HUES64 (cell line): ENCODE measurements at regions not wholly inside any gene's neighbourhood (a gene's known extent, or its start where the extent isn't known, plus 50 kb on each side); places are given as distances from the start of the nearest gene placed in this dataset.

Source experiments
- H3K27ac ChIP-seq: 2 replicates; pipeline ENCODE4 v1.7.0; 2013; ENCODE audit warnings: low read depth, low read length, inconsistent platforms
- H3K27me3 ChIP-seq: 2 replicates; pipeline ENCODE4 v1.6.1; 2013; ENCODE audit warnings: mild to moderate bottlenecking, low read length; ENCODE audit not compliant: insufficient read depth
- H3K36me3 ChIP-seq: 2 replicates; pipeline ENCODE4 v1.6.1; 2013; ENCODE audit warnings: mild to moderate bottlenecking, low read length; ENCODE audit not compliant: insufficient read depth
- H3K4me1 ChIP-seq: 2 replicates; pipeline ENCODE4 v1.6.1; 2013; ENCODE audit warnings: mild to moderate bottlenecking, low read length, moderate library complexity; ENCODE audit not compliant: insufficient read depth
- H3K4me3 ChIP-seq: 2 replicates; pipeline ENCODE4 v1.5.1; 2013; ENCODE audit warnings: mild to moderate bottlenecking, low read length, moderate library complexity
- H3K9ac ChIP-seq: 2 replicates; pipeline ENCODE4 v1.6.1; 2013; ENCODE audit warnings: mild to moderate bottlenecking, low read depth, low read length
- H3K9me3 ChIP-seq: 2 replicates; pipeline ENCODE4 v1.6.1; 2013; ENCODE audit warnings: low read depth, low read length; ENCODE audit not compliant: insufficient read depth
- WGBS: fragments of 150-250, 120-280 bp; methylation state at CpG from one replicate; pipeline ENCODE4 v1.1.7; 2013; ENCODE audit warnings: missing lambda C conversion rate; 5-methylcytosine and 5-hydroxymethylcytosine counted together

GRCh38 chr5:99089822-99090549 lies 161.2 kb upstream of the CHD1 start:
- peaks cover 12% of the 10 kb centered on the region for H3K9me3 ChIP-seq
- no peaks in the 10 kb centered on the region for H3K4me1 ChIP-seq
- WGBS, result 100% methylated on average over 1 of the region's 2 CpGs
- no peaks in the 10 kb centered on the region; the same call in 1 of the 2 replicates for H3K36me3 ChIP-seq
- H3K9ac ChIP-seq, result no peak overlapping the region
- H3K4me3 ChIP-seq, result no peak overlapping the region
- H3K27me3 ChIP-seq, result no peaks in the 10 kb centered on the region
- H3K27ac ChIP-seq, result no peak overlapping the region

GRCh38 chr5:99088309-99088708 lies 159.5 kb upstream of the CHD1 start:
- 93% methylated on average over 3 of the region's 3 CpGs for WGBS
- Histone ChIP-seq H3K9me3 (peaks cover 12% of the 10 kb centered on the region), H3K9ac (no peak overlapping the region), H3K27ac (no peak overlapping the region), H3K4me3 (no peak overlapping the region), H3K4me1 (no peaks in the 10 kb centered on the region), H3K27me3 (no peaks in the 10 kb centered on the region), H3K36me3 (no peaks in the 10 kb centered on the region; the same call in 1 of the 2 replicates)

- Histone ChIP-seq H3K9me3 (no peaks in the 10 kb centered on the region), H3K4me1 (no peaks in the 10 kb centered on the region; the same call in 1 of the 2 replicates), H3K27ac (no peak overlapping the region), H3K36me3 (no peaks in the 10 kb centered on the region), H3K27me3 (no peaks in the 10 kb centered on the region), H3K4me3 (no peak overlapping the region), H3K9ac (no peak overlapping the region)
- WGBS, result 88% methylated on average over 3 of the region's 3 CpGs
Observed at GRCh38 chr5:99083197-99083596, 154.4 kb upstream of the CHD1 start.

DNA sequence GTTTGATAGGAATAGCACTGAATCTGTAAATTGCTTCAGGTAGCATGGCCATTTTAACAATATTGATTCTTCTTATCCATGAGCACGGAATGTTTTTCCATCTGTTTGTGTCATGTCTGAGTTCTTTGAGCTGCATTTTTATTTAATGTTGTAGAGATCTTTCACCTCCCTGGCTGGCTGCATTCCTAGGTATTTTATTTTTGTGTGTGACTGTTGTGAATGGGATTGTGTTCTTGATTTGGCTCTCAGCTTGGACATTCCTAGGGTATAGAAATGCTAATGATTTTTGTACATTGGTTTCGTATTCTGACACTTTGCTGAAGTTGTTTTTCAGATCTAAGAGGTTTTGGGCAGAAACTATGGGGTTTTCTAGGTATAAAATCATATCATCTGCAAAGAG lies 152.9 kb upstream of the CHD1 start:
- Histone ChIP-seq H3K4me3 (no peak overlapping the region), H3K36me3 (no peaks in the 10 kb centered on the region), H3K9me3 (no peaks in the 10 kb centered on the region), H3K9ac (no peak overlapping the region), H3K4me1 (no peaks in the 10 kb centered on the region; the same call in 1 of the 2 replicates), H3K27me3 (no peaks in the 10 kb centered on the region), H3K27ac (no peak overlapping the region)
- WGBS, result 80% methylated on average over 2 of the region's 2 CpGs

- no peaks in the 10 kb centered on the region; the same call in 1 of the 2 replicates for H3K4me1 ChIP-seq
- H3K9me3 ChIP-seq, result no peaks in the 10 kb centered on the region
- H3K9ac ChIP-seq, result no peak overlapping the region
- WGBS, result 100% methylated on average over 1 of the region's 4 CpGs
- no peaks in the 10 kb centered on the region for H3K36me3 ChIP-seq
- H3K27me3 ChIP-seq, result no peaks in the 10 kb centered on the region
- H3K27ac ChIP-seq, result no peak overlapping the region
- no peak overlapping the region for H3K4me3 ChIP-seq
Observed at GRCh38 chr5:99076723-99077640, 148.2 kb upstream of the CHD1 start.

- WGBS, result 100% methylated on average over 1 of the region's 1 CpG
- H3K9me3 ChIP-seq, result no peaks in the 10 kb centered on the region
- H3K9ac ChIP-seq, result no peak overlapping the region
- no peak overlapping the region for H3K4me3 ChIP-seq
- H3K27ac ChIP-seq, result no peak overlapping the region
- H3K4me1 ChIP-seq, result no peaks in the 10 kb centered on the region
- H3K36me3 ChIP-seq, result no peaks in the 10 kb centered on the region
- H3K27me3 ChIP-seq, result no peaks in the 10 kb centered on the region
Observed at GRCh38 chr5:99072846-99073245, 144.0 kb upstream of the CHD1 start.

GRCh38 chr5:99070822-99071221 lies 142.0 kb upstream of the CHD1 start:
- Histone ChIP-seq H3K9me3 (no peaks in the 10 kb centered on the region), H3K4me3 (no peak overlapping the region), H3K4me1 (no peaks in the 10 kb centered on the region), H3K27me3 (no peaks in the 10 kb centered on the region), H3K27ac (no peak overlapping the region), H3K36me3 (no peaks in the 10 kb centered on the region), H3K9ac (no peak overlapping the region)
- 80% methylated on average over 2 of the region's 2 CpGs for WGBS

- no peak overlapping the region for H3K4me3 ChIP-seq
- no peaks in the 10 kb centered on the region for H3K9me3 ChIP-seq
- H3K4me1 ChIP-seq, result no peaks in the 10 kb centered on the region
- no peak overlapping the region for H3K27ac ChIP-seq
- 96% methylated on average over 3 of the region's 4 CpGs for WGBS
- no peaks in the 10 kb centered on the region for H3K27me3 ChIP-seq
- H3K36me3 ChIP-seq, result no peaks in the 10 kb centered on the region
- no peak overlapping the region for H3K9ac ChIP-seq
Observed at GRCh38 chr5:99070362-99070761, 141.6 kb upstream of the CHD1 start.

DNA sequence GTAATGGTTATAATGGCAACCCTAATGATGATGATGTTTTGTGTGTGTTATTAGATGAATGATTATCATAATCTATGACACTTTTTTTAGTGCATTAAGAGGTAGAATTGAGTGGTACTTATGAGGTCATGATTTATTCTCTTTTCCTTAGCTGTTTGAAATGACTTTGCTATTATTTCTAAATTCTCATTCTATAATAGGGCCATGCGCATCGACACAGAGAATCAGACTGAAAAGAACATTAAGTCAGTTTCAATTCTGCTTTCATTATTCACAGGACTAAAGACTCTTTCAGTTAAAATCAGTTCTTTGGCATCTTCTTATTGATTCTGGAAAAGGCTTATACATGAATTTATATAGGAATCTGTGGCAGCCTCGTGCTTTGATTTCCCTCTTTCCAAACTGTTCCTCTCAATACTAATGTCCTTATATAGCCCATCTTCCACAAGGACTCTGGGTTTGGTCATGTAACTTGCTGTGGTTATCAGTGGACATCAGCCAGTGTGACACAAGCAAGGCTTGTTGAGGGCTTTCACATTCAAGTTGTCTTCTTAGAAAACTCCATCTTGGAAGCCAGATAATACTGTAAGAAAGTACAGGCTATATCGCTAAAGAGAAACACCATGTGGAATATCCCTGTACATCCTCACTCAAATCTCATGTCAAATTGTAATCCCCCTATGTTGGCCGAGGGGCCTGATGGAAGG lies 140.3 kb upstream of the CHD1 start:
- Histone ChIP-seq H3K36me3 (no peaks in the 10 kb centered on the region), H3K4me1 (no peaks in the 10 kb centered on the region), H3K9ac (no peak overlapping the region), H3K9me3 (no peaks in the 10 kb centered on the region), H3K27ac (no peak overlapping the region), H3K27me3 (no peaks in the 10 kb centered on the region), H3K4me3 (no peak overlapping the region)
- 90% methylated on average over 5 of the region's 5 CpGs for WGBS

GRCh38 chr5:99063737-99064136 lies 134.9 kb upstream of the CHD1 start:
- H3K9me3 ChIP-seq, result no peaks in the 10 kb centered on the region
- WGBS, result 90% methylated on average over 3 of the region's 5 CpGs
- no peak overlapping the region for H3K4me3 ChIP-seq
- no peak overlapping the region for H3K27ac ChIP-seq
- H3K9ac ChIP-seq, result no peak overlapping the region
- H3K4me1 ChIP-seq, result no peaks in the 10 kb centered on the region
- no peaks in the 10 kb centered on the region for H3K36me3 ChIP-seq
- no peaks in the 10 kb centered on the region for H3K27me3 ChIP-seq

DNA sequence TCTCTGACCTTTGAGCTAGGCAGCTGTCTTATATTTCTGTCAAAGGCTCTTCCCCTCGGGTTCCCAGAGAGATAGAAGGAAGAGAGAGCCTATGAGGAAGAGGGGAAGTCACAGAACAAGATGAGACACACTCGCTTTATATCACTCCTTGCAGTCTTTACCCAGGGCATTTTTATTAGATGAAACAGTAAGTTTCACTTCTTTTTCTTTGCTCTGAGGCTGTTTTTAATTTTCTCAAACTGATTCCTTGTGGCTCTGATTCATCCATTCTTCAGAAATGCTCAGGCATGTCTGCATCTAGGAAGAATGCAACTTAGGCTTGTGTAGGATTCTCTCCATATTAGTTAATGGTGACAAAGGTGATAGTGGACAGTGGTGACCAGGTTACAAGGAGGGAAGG lies 132.9 kb upstream of the CHD1 start:
- 86% methylated on average over 2 of the region's 2 CpGs for WGBS
- H3K27me3 ChIP-seq, result no peaks in the 10 kb centered on the region
- no peak overlapping the region for H3K4me3 ChIP-seq
- no peaks in the 10 kb centered on the region for H3K9me3 ChIP-seq
- H3K4me1 ChIP-seq, result no peaks in the 10 kb centered on the region
- no peak overlapping the region for H3K9ac ChIP-seq
- H3K27ac ChIP-seq, result no peak overlapping the region
- no peaks in the 10 kb centered on the region for H3K36me3 ChIP-seq
